ENCODE measurements at regions not wholly inside any gene's neighbourhood (a gene's known extent, or its start where the extent isn't known, plus 50 kb on each side); places are given as distances from the start of the nearest gene placed in this dataset.

DNA sequence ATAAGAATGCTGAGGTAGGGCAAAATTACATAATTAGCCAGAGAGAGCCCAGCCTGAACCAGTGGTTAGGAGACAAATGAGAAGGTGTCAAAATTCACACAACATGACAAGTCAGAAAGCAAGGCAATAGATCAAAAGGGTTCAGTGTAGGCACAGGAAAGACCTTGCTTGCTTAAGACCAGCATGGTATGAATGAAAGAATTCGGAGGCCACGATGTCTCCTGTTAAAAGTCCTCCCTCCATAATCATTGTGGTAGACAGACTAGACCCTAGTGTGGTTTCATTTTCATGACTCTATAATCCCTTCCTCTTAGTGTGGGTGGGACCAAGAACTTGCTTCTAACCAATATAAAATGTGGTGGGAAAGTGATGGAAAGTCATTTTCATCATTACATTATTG lies 98.7 kb upstream of the ANKRD28 start:
- Mint-ChIP-seq H3K36me3 (no peaks in the 10 kb centered on the region), H3K4me3 (no peak overlapping the region), H3K4me1 (peaks cover 7 to 9% of the 10 kb centered on the region in 2 donors), H3K27ac (no peak overlapping the region), H3K27me3 (ENCODE audit: low read depth in 2 of 2) (peaks cover 6 to 8% of the 10 kb centered on the region in 2 donors), H3K9me3 (no peaks in the 10 kb centered on the region)
- Histone ChIP-seq H3K27ac (ENCODE audit: low read length) (no peak overlapping the region), H3K4me3 (ENCODE audit: low read length) (no peak overlapping the region), H3K36me3 (ENCODE audit: control insufficient read depth, insufficient read depth, low read length) (no peaks in the 10 kb centered on the region), H3K27me3 (ENCODE audit: control insufficient read depth, insufficient read depth, low read length) (no peaks in the 10 kb centered on the region), H3K9me3 (ENCODE audit: control insufficient read depth, insufficient read depth, low read length) (no peaks in the 10 kb centered on the region), H3K4me1 (ENCODE audit: control insufficient read depth, insufficient read depth, low read length) (no peaks in the 10 kb centered on the region)
- WGBS (ENCODE audit: insufficient coverage): 83% methylated on average over 1 of the region's 2 CpGs
- intact Hi-C loops (cut with micrococcal nuclease): no loop called here
- no peak for DNase-seq
- peak; percentile 21 to 56 (median 42) for ATAC-seq
- TF ChIP-seq, protein P1, sequence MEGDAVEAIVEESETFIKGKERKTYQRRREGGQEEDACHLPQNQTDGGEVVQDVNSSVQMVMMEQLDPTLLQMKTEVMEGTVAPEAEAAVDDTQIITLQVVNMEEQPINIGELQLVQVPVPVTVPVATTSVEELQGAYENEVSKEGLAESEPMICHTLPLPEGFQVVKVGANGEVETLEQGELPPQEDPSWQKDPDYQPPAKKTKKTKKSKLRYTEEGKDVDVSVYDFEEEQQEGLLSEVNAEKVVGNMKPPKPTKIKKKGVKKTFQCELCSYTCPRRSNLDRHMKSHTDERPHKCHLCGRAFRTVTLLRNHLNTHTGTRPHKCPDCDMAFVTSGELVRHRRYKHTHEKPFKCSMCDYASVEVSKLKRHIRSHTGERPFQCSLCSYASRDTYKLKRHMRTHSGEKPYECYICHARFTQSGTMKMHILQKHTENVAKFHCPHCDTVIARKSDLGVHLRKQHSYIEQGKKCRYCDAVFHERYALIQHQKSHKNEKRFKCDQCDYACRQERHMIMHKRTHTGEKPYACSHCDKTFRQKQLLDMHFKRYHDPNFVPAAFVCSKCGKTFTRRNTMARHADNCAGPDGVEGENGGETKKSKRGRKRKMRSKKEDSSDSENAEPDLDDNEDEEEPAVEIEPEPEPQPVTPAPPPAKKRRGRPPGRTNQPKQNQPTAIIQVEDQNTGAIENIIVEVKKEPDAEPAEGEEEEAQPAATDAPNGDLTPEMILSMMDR (IDR thresholded peaks at IDR 0.05): no peak

DNA sequence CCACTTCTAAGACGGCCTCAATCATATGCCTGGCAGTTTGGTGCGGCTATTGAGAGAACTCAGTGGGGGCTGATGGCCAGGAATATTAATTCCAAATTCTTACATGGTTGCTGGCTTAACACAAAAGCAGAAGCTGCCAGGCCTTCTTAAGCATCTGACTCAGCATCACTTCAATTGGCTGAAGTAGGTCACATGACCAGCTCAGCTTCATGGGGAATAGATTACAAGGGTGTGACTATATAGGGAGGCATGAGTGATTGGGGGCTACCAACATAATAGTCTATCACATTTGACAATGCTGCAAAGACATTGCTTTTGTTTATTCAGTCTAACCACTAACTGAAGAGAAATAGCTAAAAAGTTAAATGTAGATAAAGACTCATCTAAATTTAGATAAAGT lies 101.6 kb upstream of the ANKRD28 start:
- no peaks in the 10 kb centered on the region for H3K9me3 Mint-ChIP-seq
- whole genome bisulfite sequencing (ENCODE audit: insufficient coverage): 100% methylated on average over 2 of the region's 2 CpGs
- intact Hi-C loops (cut with micrococcal nuclease): no loop called here
- H3K27me3 Mint-ChIP-seq (ENCODE audit: low read depth in 2 of 2): no peaks in the 10 kb centered on the region
- H3K4me1 Mint-ChIP-seq: peaks cover 7 to 9% of the 10 kb centered on the region in 2 donors
- Histone ChIP-seq H3K4me1 (ENCODE audit: control insufficient read depth, insufficient read depth, low read length) (no peaks in the 10 kb centered on the region), H3K27me3 (ENCODE audit: control insufficient read depth, insufficient read depth, low read length) (no peaks in the 10 kb centered on the region), H3K9me3 (ENCODE audit: control insufficient read depth, insufficient read depth, low read length) (no peaks in the 10 kb centered on the region), H3K36me3 (ENCODE audit: control insufficient read depth, insufficient read depth, low read length) (no peaks in the 10 kb centered on the region), H3K27ac (ENCODE audit: low read length) (no peak overlapping the region), H3K4me3 (ENCODE audit: low read length) (no peak overlapping the region)
- no peak overlapping the region for H3K4me3 Mint-ChIP-seq
- H3K36me3 Mint-ChIP-seq: no peaks in the 10 kb centered on the region
- DNase-seq (no peak), ATAC-seq (no peak)
- H3K27ac Mint-ChIP-seq: no peak overlapping the region
- TF ChIP-seq, protein P1 (IDR thresholded peaks at IDR 0.05): no peak

DNA sequence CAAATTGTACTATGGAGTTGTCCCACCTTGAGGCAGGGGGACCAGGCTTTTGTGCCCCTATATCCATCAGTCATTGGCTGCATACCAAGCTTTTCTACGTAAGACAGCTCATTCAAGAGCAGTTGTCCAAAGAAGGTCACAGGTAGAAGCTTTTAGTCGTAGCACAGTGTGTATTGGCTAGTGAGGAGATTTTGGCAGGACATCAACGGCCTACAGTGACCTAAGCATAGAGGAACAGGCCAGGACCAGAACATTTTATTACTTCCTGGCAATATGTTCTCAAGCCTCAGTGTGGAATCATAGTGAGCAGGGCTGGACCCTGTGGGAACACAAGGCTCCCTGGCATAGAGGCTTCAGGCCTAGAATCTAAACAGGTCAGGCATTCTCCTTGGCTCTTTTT lies 105.4 kb upstream of the ANKRD28 start:
- ATAC-seq: no peak
- no peak overlapping the region for H3K4me3 ChIP-seq (ENCODE audit: low read length)
- H3K4me1 Mint-ChIP-seq: no peaks in the 10 kb centered on the region
- no peak overlapping the region for H3K4me3 Mint-ChIP-seq
- H3K27me3 Mint-ChIP-seq (ENCODE audit: low read depth in 2 of 2): no peaks in the 10 kb centered on the region
- no peaks in the 10 kb centered on the region for H3K9me3 Mint-ChIP-seq
- TF ChIP-seq, protein P1 (IDR thresholded peaks at IDR 0.05): no peak
- no peaks in the 10 kb centered on the region for H3K27me3 ChIP-seq (ENCODE audit: control insufficient read depth, insufficient read depth, low read length)
- no peaks in the 10 kb centered on the region for H3K9me3 ChIP-seq (ENCODE audit: control insufficient read depth, insufficient read depth, low read length)
- 91% methylated on average over 3 of the region's 3 CpGs for WGBS (ENCODE audit: insufficient coverage)
- intact Hi-C loops (cut with micrococcal nuclease): no loop called here
- DNase-seq: no peak
- no peak overlapping the region for H3K27ac Mint-ChIP-seq
- no peaks in the 10 kb centered on the region for H3K36me3 ChIP-seq (ENCODE audit: control insufficient read depth, insufficient read depth, low read length)
- no peaks in the 10 kb centered on the region for H3K36me3 Mint-ChIP-seq
- H3K4me1 ChIP-seq (ENCODE audit: control insufficient read depth, insufficient read depth, low read length): no peaks in the 10 kb centered on the region
- H3K27ac ChIP-seq (ENCODE audit: low read length): no peak overlapping the region
